Neural cell (in vitro differentiated cells): ENCODE measurements at regions not wholly inside any gene's neighbourhood (a gene's known extent, or its start where the extent isn't known, plus 50 kb on each side); places are given as distances from the start of the nearest gene placed in this dataset.

Experiments
- CTCF ChIP-seq: fragments of 450-650 bp; IDR thresholded peaks from 2 replicates; pipeline ENCODE4 v1.5.1; 2014; ENCODE audit warnings: antibody characterized with exemption, mild to moderate bottlenecking, moderate library complexity; ENCODE audit not compliant: poor library complexity, severe bottlenecking
- EZH2 ChIP-seq: fragments of 200-600, 300-800 bp; shearing (Covaris generic), sonication (generic); IDR thresholded peaks from 2 replicates; pipeline ENCODE4 v1.6.1; 2014; ENCODE audit warnings: antibody characterized with exemption, low read length, borderline replicate concordance, mild to moderate bottlenecking; ENCODE audit not compliant: insufficient read depth, poor library complexity, severe bottlenecking
- MXI1 ChIP-seq: fragments of 450-650 bp; conservative IDR thresholded peaks from 2 replicates; pipeline ENCODE4 v1.6.1; 2014; ENCODE audit warnings: antibody characterized with exemption, mild to moderate bottlenecking; ENCODE audit not compliant: poor library complexity, severe bottlenecking
- POLR2AphosphoS5 ChIP-seq: IDR thresholded peaks from 2 replicates; pipeline ENCODE4 v1.6.1; 2012
- REST ChIP-seq: IDR thresholded peaks from 2 replicates; pipeline ENCODE4 v1.6.1; 2012; ENCODE audit warnings: borderline replicate concordance
- SMC3 ChIP-seq: fragments of 450-650 bp; conservative IDR thresholded peaks from 2 replicates; pipeline ENCODE4 v1.6.1; 2014; ENCODE audit warnings: antibody characterized with exemption, mild to moderate bottlenecking, moderate library complexity; ENCODE audit not compliant: poor library complexity
- TAF1 ChIP-seq: IDR thresholded peaks from 2 replicates; pipeline ENCODE4 v1.6.1; 2012; ENCODE audit warnings: low read depth

GRCh38 chr4:23999714-24000469 lies 110.0 kb upstream of the PPARGC1A start:
- TF ChIP-seq CTCF, result no peak
- no peak for TF ChIP-seq EZH2
- TF ChIP-seq POLR2AphosphoS5, result no peak
- TF ChIP-seq TAF1, result no peak
- TF ChIP-seq REST, result no peak
- no peak for TF ChIP-seq MXI1
- TF ChIP-seq SMC3, result no peak
